Renal cortex interstitium (tissue), 11 donors: ENCODE measurements at regions not wholly inside any gene's neighbourhood (a gene's known extent, or its start where the extent isn't known, plus 50 kb on each side); places are given as distances from the start of the nearest gene placed in this dataset.

ENCODE experiments used
- DNase-seq, 11 donors: peaks; one replicate each; pipeline ENCODE4 v3.0.0-alpha.2; 2013; ENCODE audit warnings: low read depth in 9 of 11, low spot score in 4 of 11; ENCODE audit errors: extremely low read depth in 1 of 11

- DNase-seq = no peak
Observed at GRCh38 chr15:87805117-87805820, 451.3 kb downstream of the NTRK3 start.

- DNase-seq = no peak
Observed at GRCh38 chr15:87804451-87804850, 452.1 kb downstream of the NTRK3 start.

- DNase-seq = no peak
Observed at GRCh38 chr15:87799838-87800237, 456.7 kb downstream of the NTRK3 start.

- no peak for DNase-seq
Observed at GRCh38 chr15:87799428-87799827, 457.1 kb downstream of the NTRK3 start.

- DNase-seq = no peak
Observed at GRCh38 chr15:87793725-87794124, 462.8 kb downstream of the NTRK3 start.

GRCh38 chr15:87792250-87793040 lies 464.1 kb downstream of the NTRK3 start:
- no peak for DNase-seq

- DNase-seq = no peak
Observed at GRCh38 chr15:87781959-87782625, 474.4 kb downstream of the NTRK3 start.

- DNase-seq = no peak
Observed at GRCh38 chr15:87779746-87780145, 476.8 kb downstream of the NTRK3 start.

GRCh38 chr15:87778358-87778757 lies 478.2 kb downstream of the NTRK3 start:
- DNase-seq = no peak

GRCh38 chr15:87777054-87777561 lies 479.4 kb downstream of the NTRK3 start:
- DNase-seq = no peak

- DNase-seq = peak in 1 of 11 donors; percentile 19
Observed at GRCh38 chr15:87767516-87767915, 489.0 kb downstream of the NTRK3 start.

- no peak for DNase-seq
Observed at GRCh38 chr15:87764461-87765240, 491.9 kb downstream of the NTRK3 start.

- DNase-seq = no peak
Observed at GRCh38 chr15:87763837-87764236, 492.7 kb downstream of the NTRK3 start.

GRCh38 chr15:87761736-87762509 lies 494.6 kb downstream of the NTRK3 start:
- DNase-seq = no peak

GRCh38 chr15:87760547-87761314 lies 495.8 kb downstream of the NTRK3 start:
- no peak for DNase-seq

- no peak for DNase-seq
Observed at GRCh38 chr15:87758794-87759418, 497.6 kb downstream of the NTRK3 start.

GRCh38 chr15:87757084-87757483 lies 499.5 kb downstream of the NTRK3 start:
- no peak for DNase-seq
